Memory B cell (primary cell): ENCODE measurements at regions not wholly inside any gene's neighbourhood (a gene's known extent, or its start where the extent isn't known, plus 50 kb on each side); places are given as distances from the start of the nearest gene placed in this dataset.
A peak's percentile ranks its signal among the peaks of the same experiment; 100 is the strongest.

Experiments used
- ATAC-seq: fragments of 150-1000 bp; cut with Tn5 transposase; 2 replicates; pipeline ENCODE4 v1.10.0; 2021; ENCODE audit warnings: low read depth, mild to moderate bottlenecking, moderate library complexity
- DNase-seq, 2 donors: peaks; one replicate each; pipeline ENCODE4 v3.0.0; 2022; ENCODE audit warnings: low spot score in 2 of 2
- H3K27ac Mint-ChIP-seq: one replicate; pipeline ENCODE4 v1.8.0; 2022; ENCODE audit warnings: mild to moderate bottlenecking, moderate library complexity, mixed read lengths
- H3K27me3 Mint-ChIP-seq: one replicate; pipeline ENCODE4 v1.8.0; 2022; ENCODE audit warnings: mixed read lengths
- H3K36me3 Mint-ChIP-seq: one replicate; pipeline ENCODE4 v1.8.0; 2022; ENCODE audit warnings: mild to moderate bottlenecking, mixed read lengths
- H3K4me1 Mint-ChIP-seq: one replicate; pipeline ENCODE4 v1.8.0; 2022; ENCODE audit warnings: mixed read lengths
- H3K4me3 Mint-ChIP-seq: one replicate; pipeline ENCODE4 v1.8.0; 2022; ENCODE audit warnings: mild to moderate bottlenecking, moderate library complexity, mixed read lengths
- H3K9me3 Mint-ChIP-seq: one replicate; pipeline ENCODE4 v1.8.0; 2022; ENCODE audit warnings: mixed read lengths

GRCh38 chrX:134732676-134733075, 64.3 kb downstream of the PABIR2 start:
- DNase-seq (no peak), ATAC-seq (no peak)
- no peak overlapping the region for H3K4me3 Mint-ChIP-seq
- H3K27me3 Mint-ChIP-seq = no peaks in the 10 kb centered on the region
- no peaks in the 10 kb centered on the region for H3K9me3 Mint-ChIP-seq
- H3K36me3 Mint-ChIP-seq = no peaks in the 10 kb centered on the region
- H3K27ac Mint-ChIP-seq = no peak overlapping the region
- no peaks in the 10 kb centered on the region for H3K4me1 Mint-ChIP-seq

- Mint-ChIP-seq H3K36me3 (no peaks in the 10 kb centered on the region), H3K9me3 (no peaks in the 10 kb centered on the region), H3K27me3 (no peaks in the 10 kb centered on the region), H3K4me3 (no peak overlapping the region), H3K27ac (no peak overlapping the region), H3K4me1 (no peaks in the 10 kb centered on the region)
- no peak for DNase-seq
- no peak for ATAC-seq
These were observed 64.9 kb downstream of the PABIR2 start for GRCh38 chrX:134732152-134732551.

GRCh38 chrX:134727363-134727762, 69.1 kb upstream of the PLAC1 start:
- Mint-ChIP-seq H3K9me3 (no peaks in the 10 kb centered on the region), H3K4me3 (no peak overlapping the region), H3K36me3 (no peaks in the 10 kb centered on the region), H3K4me1 (no peaks in the 10 kb centered on the region), H3K27me3 (peaks cover 3% of the 10 kb centered on the region), H3K27ac (no peak overlapping the region)
- ATAC-seq (no peak), DNase-seq (no peak)

- no peak for DNase-seq
- no peak for ATAC-seq
- peaks cover 3% of the 10 kb centered on the region for H3K27me3 Mint-ChIP-seq
- no peak overlapping the region for H3K27ac Mint-ChIP-seq
- no peaks in the 10 kb centered on the region for H3K4me1 Mint-ChIP-seq
- peaks cover 2% of the 10 kb centered on the region for H3K9me3 Mint-ChIP-seq
- no peaks in the 10 kb centered on the region for H3K36me3 Mint-ChIP-seq
- no peak overlapping the region for H3K4me3 Mint-ChIP-seq
These were observed 66.9 kb upstream of the PLAC1 start for GRCh38 chrX:134725103-134725690.

- no peak overlapping the region for H3K4me3 Mint-ChIP-seq
- H3K27me3 Mint-ChIP-seq = peaks cover 2% of the 10 kb centered on the region
- H3K36me3 Mint-ChIP-seq = no peaks in the 10 kb centered on the region
- peaks cover 2% of the 10 kb centered on the region for H3K9me3 Mint-ChIP-seq
- no peak overlapping the region for H3K27ac Mint-ChIP-seq
- H3K4me1 Mint-ChIP-seq = peaks cover 3% of the 10 kb centered on the region
- no peak for DNase-seq
- no peak for ATAC-seq
These were observed 63.7 kb upstream of the PLAC1 start for GRCh38 chrX:134721766-134722532.

GRCh38 chrX:134718966-134719317, 60.7 kb upstream of the PLAC1 start:
- H3K27me3 Mint-ChIP-seq = peaks cover 2% of the 10 kb centered on the region
- no peak overlapping the region for H3K27ac Mint-ChIP-seq
- peaks cover 2% of the 10 kb centered on the region for H3K9me3 Mint-ChIP-seq
- ATAC-seq (peak; percentile 45), DNase-seq (no peak)
- H3K4me3 Mint-ChIP-seq = no peak overlapping the region
- peaks cover 3% of the 10 kb centered on the region for H3K4me1 Mint-ChIP-seq
- no peaks in the 10 kb centered on the region for H3K36me3 Mint-ChIP-seq

- no peak overlapping the region for H3K27ac Mint-ChIP-seq
- no peak for DNase-seq
- no peak for ATAC-seq
- peaks cover 3% of the 10 kb centered on the region for H3K4me1 Mint-ChIP-seq
- H3K36me3 Mint-ChIP-seq = no peaks in the 10 kb centered on the region
- no peak overlapping the region for H3K4me3 Mint-ChIP-seq
- H3K27me3 Mint-ChIP-seq = peaks cover 2% of the 10 kb centered on the region
- H3K9me3 Mint-ChIP-seq = peaks cover 2% of the 10 kb centered on the region
These were observed 60.1 kb upstream of the PLAC1 start for GRCh38 chrX:134718105-134718965.

GRCh38 chrX:134717698-134718097, 59.4 kb upstream of the PLAC1 start:
- H3K9me3 Mint-ChIP-seq = peaks cover 2% of the 10 kb centered on the region
- peaks cover 2% of the 10 kb centered on the region for H3K27me3 Mint-ChIP-seq
- DNase-seq (no peak), ATAC-seq (no peak)
- H3K4me3 Mint-ChIP-seq = no peak overlapping the region
- no peak overlapping the region for H3K27ac Mint-ChIP-seq
- peaks cover 3% of the 10 kb centered on the region for H3K4me1 Mint-ChIP-seq
- H3K36me3 Mint-ChIP-seq = no peaks in the 10 kb centered on the region

- peaks cover 2% of the 10 kb centered on the region for H3K27me3 Mint-ChIP-seq
- H3K27ac Mint-ChIP-seq = no peak overlapping the region
- DNase-seq = no peak
- H3K36me3 Mint-ChIP-seq = no peaks in the 10 kb centered on the region
- H3K4me3 Mint-ChIP-seq = no peak overlapping the region
- H3K9me3 Mint-ChIP-seq = no peaks in the 10 kb centered on the region
- H3K4me1 Mint-ChIP-seq = peaks cover 3% of the 10 kb centered on the region
- no peak for ATAC-seq
These were observed 58.3 kb upstream of the PLAC1 start for GRCh38 chrX:134716620-134717012.

- Mint-ChIP-seq H3K9me3 (no peaks in the 10 kb centered on the region), H3K4me3 (no peak overlapping the region), H3K36me3 (no peaks in the 10 kb centered on the region), H3K27ac (no peak overlapping the region), H3K4me1 (peaks cover 3% of the 10 kb centered on the region), H3K27me3 (peaks cover 2% of the 10 kb centered on the region)
- ATAC-seq (no peak), DNase-seq (no peak)
These were observed 57.8 kb upstream of the PLAC1 start for GRCh38 chrX:134715930-134716619.

- peaks cover 3% of the 10 kb centered on the region for H3K4me1 Mint-ChIP-seq
- H3K9me3 Mint-ChIP-seq = no peaks in the 10 kb centered on the region
- H3K36me3 Mint-ChIP-seq = no peaks in the 10 kb centered on the region
- no peak overlapping the region for H3K4me3 Mint-ChIP-seq
- H3K27me3 Mint-ChIP-seq = peaks cover 2% of the 10 kb centered on the region
- no peak for ATAC-seq
- no peak overlapping the region for H3K27ac Mint-ChIP-seq
- DNase-seq = no peak
These were observed 56.4 kb upstream of the PLAC1 start for GRCh38 chrX:134714633-134715110.

- no peak for ATAC-seq
- no peak overlapping the region for H3K27ac Mint-ChIP-seq
- H3K27me3 Mint-ChIP-seq = peaks cover 2% of the 10 kb centered on the region
- no peak for DNase-seq
- H3K9me3 Mint-ChIP-seq = no peaks in the 10 kb centered on the region
- H3K36me3 Mint-ChIP-seq = no peaks in the 10 kb centered on the region
- H3K4me1 Mint-ChIP-seq = no peaks in the 10 kb centered on the region
- H3K4me3 Mint-ChIP-seq = no peak overlapping the region
These were observed 55.4 kb upstream of the PLAC1 start for GRCh38 chrX:134713618-134714107.

- ATAC-seq (no peak), DNase-seq (no peak)
- no peaks in the 10 kb centered on the region for H3K4me1 Mint-ChIP-seq
- H3K36me3 Mint-ChIP-seq = no peaks in the 10 kb centered on the region
- no peak overlapping the region for H3K4me3 Mint-ChIP-seq
- H3K27me3 Mint-ChIP-seq = peaks cover 2% of the 10 kb centered on the region
- no peaks in the 10 kb centered on the region for H3K9me3 Mint-ChIP-seq
- no peak overlapping the region for H3K27ac Mint-ChIP-seq
These were observed 54.0 kb upstream of the PLAC1 start for GRCh38 chrX:134712272-134712671.
